Fibroblast of lung (primary cell): ENCODE measurements at regions not wholly inside any gene's neighbourhood (a gene's known extent, or its start where the extent isn't known, plus 50 kb on each side); places are given as distances from the start of the nearest gene placed in this dataset.

Experiments
- CTCF ChIP-seq, 2 donors: IDR thresholded peaks in 1 of 2; conservative IDR thresholded peaks in 1 of 2; 1 replicate in 1 of 2; 2 replicates in 1 of 2; pipeline ENCODE4 v1.5.1; 2011 to 2012; ENCODE audit warnings: low read length in 2 of 2, control low read depth in 1 of 2, inconsistent platforms in 1 of 2, low read depth in 1 of 2, mild to moderate bottlenecking in 1 of 2
- EZH2 ChIP-seq: IDR thresholded peaks from 2 replicates; pipeline ENCODE4 v1.5.1; 2012; ENCODE audit warnings: low read length, control low read depth, mild to moderate bottlenecking; ENCODE audit errors: missing control alignments

- TF ChIP-seq CTCF (conservative IDR thresholded peaks at IDR 0.05 in 1 of 2, IDR thresholded peaks at IDR 0.05 in 1 of 2; ENCODE audit: low read depth in 1 of 2, low read length in 2 of 2) (no peak), EZH2 (no peak)
These were observed 174.9 kb downstream of the IER5 start for GRCh38 chr1:181263444-181263843.
